Thyroid gland (tissue), 4 donors: ENCODE measurements at regions not wholly inside any gene's neighbourhood (a gene's known extent, or its start where the extent isn't known, plus 50 kb on each side); places are given as distances from the start of the nearest gene placed in this dataset.

Source experiments
- DNase-seq, 2 donors: peaks; one replicate each; pipeline ENCODE4 v3.0.0-alpha.2; 2019
- H3K27ac ChIP-seq, 3 donors: fragments of 200-600 bp; sonication (generic); 1 replicate in 2 of 3; 2 replicates in 1 of 3; pipeline ENCODE4 v1.5.1; 2016 to 2019; ENCODE audit warnings: mild to moderate bottlenecking in 1 of 3, moderate library complexity in 1 of 3
- H3K27me3 ChIP-seq: fragments of 200-600 bp; sonication (generic); one replicate; pipeline ENCODE4 v1.5.1; 2019
- H3K36me3 ChIP-seq, 2 donors: fragments of 200-600 bp; sonication (generic); one replicate each; pipeline ENCODE4 v1.5.1; 2016 to 2019
- H3K4me1 ChIP-seq, 2 donors: fragments of 200-600 bp; sonication (generic); one replicate each; pipeline ENCODE4 v1.5.1; 2017 to 2019
- H3K4me3 ChIP-seq, 3 donors: fragments of 200-600 bp; sonication (generic); replicated peaks in 1 of 3; 1 replicate in 2 of 3; 2 replicates in 1 of 3; pipeline ENCODE4 v1.5.1; 2016; ENCODE audit warnings: mild to moderate bottlenecking in 1 of 3
- H3K9me3 ChIP-seq: fragments of 200-600 bp; sonication (generic); one replicate; pipeline ENCODE4 v1.5.1; 2017
- POLR2A ChIP-seq, 2 donors: fragments of 450-650 bp; IDR thresholded peaks; one replicate each; pipeline ENCODE4 v1.6.1; 2017; ENCODE audit warnings: antibody characterized with exemption in 2 of 2, mild to moderate bottlenecking in 2 of 2, moderate library complexity in 1 of 2
- WGBS, 2 donors: methylation state at CpG; one replicate each; pipeline ENCODE4 v1.1.5; 2017; 5-methylcytosine and 5-hydroxymethylcytosine counted together
- intact Hi-C: fragments of 100-400 bp; cut with DNase I; formaldehyde crosslinking; loops from one replicate; pipeline ENCODE4 v1.15.1; 2023
- TF ChIP-seq, protein P1 (sequence below), 6 experiments: fragments of 200-600 bp in 3 of 6; fragments of 450-650 bp in 3 of 6; sonication (generic) in 3 of 6; IDR thresholded peaks; one replicate each; pipeline ENCODE4 v1.5.1; 2016 to 2019; ENCODE audit warnings: antibody characterized with exemption in 6 of 6, mild to moderate bottlenecking in 2 of 6, inconsistent platforms in 1 of 6, moderate library complexity in 1 of 6

GRCh38 chr3:174532216-174532615 lies 326.9 kb upstream of the NAALADL2 start:
- Histone ChIP-seq H3K27ac (no peak overlapping the region), H3K4me3 (no peak overlapping the region), H3K9me3 (no peaks in the 10 kb centered on the region), H3K36me3 (no peaks in the 10 kb centered on the region), H3K27me3 (no peaks in the 10 kb centered on the region), H3K4me1 (no peaks in the 10 kb centered on the region)
- intact Hi-C loops: no loop called here
- WGBS, 2 donors: 86 to 90% methylated on average over 1 of the region's 1 CpG
- TF ChIP-seq POLR2A (IDR thresholded peaks at IDR 0.05): no peak
- TF ChIP-seq, protein P1, sequence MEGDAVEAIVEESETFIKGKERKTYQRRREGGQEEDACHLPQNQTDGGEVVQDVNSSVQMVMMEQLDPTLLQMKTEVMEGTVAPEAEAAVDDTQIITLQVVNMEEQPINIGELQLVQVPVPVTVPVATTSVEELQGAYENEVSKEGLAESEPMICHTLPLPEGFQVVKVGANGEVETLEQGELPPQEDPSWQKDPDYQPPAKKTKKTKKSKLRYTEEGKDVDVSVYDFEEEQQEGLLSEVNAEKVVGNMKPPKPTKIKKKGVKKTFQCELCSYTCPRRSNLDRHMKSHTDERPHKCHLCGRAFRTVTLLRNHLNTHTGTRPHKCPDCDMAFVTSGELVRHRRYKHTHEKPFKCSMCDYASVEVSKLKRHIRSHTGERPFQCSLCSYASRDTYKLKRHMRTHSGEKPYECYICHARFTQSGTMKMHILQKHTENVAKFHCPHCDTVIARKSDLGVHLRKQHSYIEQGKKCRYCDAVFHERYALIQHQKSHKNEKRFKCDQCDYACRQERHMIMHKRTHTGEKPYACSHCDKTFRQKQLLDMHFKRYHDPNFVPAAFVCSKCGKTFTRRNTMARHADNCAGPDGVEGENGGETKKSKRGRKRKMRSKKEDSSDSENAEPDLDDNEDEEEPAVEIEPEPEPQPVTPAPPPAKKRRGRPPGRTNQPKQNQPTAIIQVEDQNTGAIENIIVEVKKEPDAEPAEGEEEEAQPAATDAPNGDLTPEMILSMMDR (IDR thresholded peaks at IDR 0.05): no peak
- DNase-seq: no peak

GRCh38 chr3:174532776-174533175 lies 326.4 kb upstream of the NAALADL2 start:
- H3K27me3 ChIP-seq: no peaks in the 10 kb centered on the region
- DNase-seq: no peak
- intact Hi-C loops: no loop called here
- no peak overlapping the region for H3K4me3 ChIP-seq
- H3K9me3 ChIP-seq: no peaks in the 10 kb centered on the region
- no peak for TF ChIP-seq POLR2A (IDR thresholded peaks at IDR 0.05)
- TF ChIP-seq, protein P1 (IDR thresholded peaks at IDR 0.05): no peak
- no peaks in the 10 kb centered on the region for H3K4me1 ChIP-seq
- 61 to 68% methylated on average over 2 of the region's 2 CpGs for WGBS, 2 donors
- no peaks in the 10 kb centered on the region for H3K36me3 ChIP-seq
- no peak overlapping the region for H3K27ac ChIP-seq

GRCh38 chr3:174533286-174533685 lies 325.8 kb upstream of the NAALADL2 start:
- TF ChIP-seq, protein P1 (IDR thresholded peaks at IDR 0.05): no peak
- TF ChIP-seq POLR2A (IDR thresholded peaks at IDR 0.05): no peak
- intact Hi-C loops: no loop called here
- 88 to 92% methylated on average over 2 of the region's 2 CpGs for WGBS, 2 donors
- Histone ChIP-seq H3K9me3 (no peaks in the 10 kb centered on the region), H3K36me3 (no peaks in the 10 kb centered on the region), H3K4me1 (no peaks in the 10 kb centered on the region), H3K27me3 (no peaks in the 10 kb centered on the region), H3K27ac (no peak overlapping the region), H3K4me3 (no peak overlapping the region)
- no peak for DNase-seq

DNA sequence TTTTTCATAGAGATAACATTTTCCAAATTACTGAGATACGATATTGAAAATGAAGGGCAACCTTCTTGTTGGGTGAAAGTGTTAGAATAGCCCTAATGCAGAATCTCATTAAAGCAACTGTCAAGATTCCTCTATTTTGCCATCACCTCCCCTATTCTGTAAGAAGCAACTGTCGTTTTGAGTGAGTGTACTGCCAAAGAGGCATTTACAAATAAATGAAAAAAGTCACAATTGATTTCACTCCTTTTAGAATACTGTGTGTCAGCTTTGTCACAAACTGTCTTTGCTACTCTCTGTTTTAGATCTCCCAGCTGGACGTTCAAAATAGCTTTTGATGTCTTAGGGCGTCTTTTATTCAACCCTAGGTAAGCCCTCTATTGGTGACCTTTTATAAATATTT lies 322.8 kb upstream of the NAALADL2 start:
- Histone ChIP-seq H3K27me3 (no peaks in the 10 kb centered on the region), H3K4me3 (no peak overlapping the region), H3K27ac (no peak overlapping the region), H3K36me3 (no peaks in the 10 kb centered on the region), H3K4me1 (no peaks in the 10 kb centered on the region), H3K9me3 (no peaks in the 10 kb centered on the region)
- intact Hi-C loops: no loop called here
- 64 to 71% methylated on average over 4 of the region's 4 CpGs for WGBS, 2 donors
- no peak for TF ChIP-seq POLR2A (IDR thresholded peaks at IDR 0.05)
- TF ChIP-seq, protein P1 (IDR thresholded peaks at IDR 0.05): no peak
- no peak for DNase-seq

GRCh38 chr3:174538151-174538550 lies 321.0 kb upstream of the NAALADL2 start:
- Histone ChIP-seq H3K27ac (no peak overlapping the region), H3K36me3 (no peaks in the 10 kb centered on the region), H3K9me3 (no peaks in the 10 kb centered on the region), H3K4me1 (no peaks in the 10 kb centered on the region), H3K27me3 (no peaks in the 10 kb centered on the region), H3K4me3 (no peak overlapping the region)
- TF ChIP-seq, protein P1 (IDR thresholded peaks at IDR 0.05): no peak
- TF ChIP-seq POLR2A (IDR thresholded peaks at IDR 0.05): no peak
- DNase-seq: no peak
- WGBS, 2 donors: 75 to 86% methylated on average over 3 of the region's 3 CpGs
- intact Hi-C loops: no loop called here
